ENCODE measurements at regions not wholly inside any gene's neighbourhood (a gene's known extent, or its start where the extent isn't known, plus 50 kb on each side); places are given as distances from the start of the nearest gene placed in this dataset.

DNA sequence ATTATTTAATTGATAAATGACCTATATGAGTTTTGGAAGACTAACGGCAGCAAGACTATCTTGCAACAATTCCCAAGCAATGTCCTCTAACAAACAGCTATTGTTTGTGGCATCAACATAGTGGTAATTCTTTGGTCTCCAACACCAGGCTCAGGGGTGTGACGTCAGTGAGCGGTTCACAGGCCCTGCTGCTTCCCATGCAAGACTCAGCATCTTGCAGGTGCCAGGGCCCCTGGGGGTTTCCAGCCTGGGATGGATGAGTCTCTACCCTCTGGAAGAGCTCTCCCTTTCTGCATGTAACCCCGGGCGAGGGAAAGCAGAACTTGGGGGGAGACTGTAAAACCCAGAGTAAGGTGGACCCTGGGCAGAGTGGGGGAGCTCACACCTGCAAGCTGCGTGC is 164.7 kb downstream of the ACTR3B start:
- no peak overlapping the region for H3K4me2 ChIP-seq (ENCODE audit: low read length)

DNA sequence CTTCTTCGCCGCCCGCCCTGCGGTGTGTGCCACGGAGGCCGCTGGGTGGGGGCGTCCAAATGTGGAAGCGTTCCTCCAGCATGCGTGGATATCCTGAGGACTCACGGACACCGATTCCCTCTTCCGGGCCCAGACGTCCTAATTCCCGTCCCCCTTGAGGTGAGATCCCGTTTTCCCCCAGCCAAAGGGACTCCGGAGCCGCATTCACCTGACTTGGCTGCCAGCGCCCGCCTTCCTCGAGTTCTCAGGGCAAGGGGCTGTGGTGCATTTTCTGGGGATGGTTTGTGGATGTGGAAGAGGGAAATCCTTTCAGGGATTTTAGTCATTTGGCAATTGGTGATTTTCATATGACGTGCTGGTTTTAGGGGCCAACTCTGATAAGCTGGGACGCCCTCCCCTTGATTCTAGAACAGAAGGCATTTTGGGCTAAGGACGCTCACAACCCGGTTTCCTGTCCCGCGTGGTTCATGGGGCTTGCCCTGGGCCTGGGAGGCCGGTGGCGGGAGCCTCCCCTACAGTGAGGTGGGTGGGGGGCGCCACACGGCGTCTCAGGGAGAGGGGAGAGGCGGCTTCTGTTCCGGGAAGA is 165.4 kb downstream of the ACTR3B start:
- Histone ChIP-seq H3K9me3 (ENCODE audit: low read length) (no peaks in the 10 kb centered on the region), H3K79me2 (replicated peaks; ENCODE audit: insufficient read depth, low read length) (no peaks in the 10 kb centered on the region), H3K9me2 (ENCODE audit: insufficient read depth, low read length) (no peaks in the 10 kb centered on the region), H3K4me2 (ENCODE audit: low read length) (no peak overlapping the region), H3K9ac (ENCODE audit: low read length) (no peak overlapping the region), H3K27ac (ENCODE audit: low read length) (no peak overlapping the region), H2AFZ (ENCODE audit: low read depth, low read length) (no peak overlapping the region), H3K4me3 (ENCODE audit: low read length) (peak overlapping the region; percentile 58), H3K27me3 (ENCODE audit: insufficient read depth, low read depth, low read length) (peaks cover 20% of the 10 kb centered on the region), H3F3A (ENCODE audit: insufficient read depth, low read length, poor library complexity, severe bottlenecking) (no peaks in the 10 kb centered on the region), H4K20me1 (ENCODE audit: insufficient read depth) (no peaks in the 10 kb centered on the region), H3K36me3 (ENCODE audit: insufficient read depth, low read length) (no peaks in the 10 kb centered on the region)
- no peak for TF ChIP-seq RAD21 (conservative IDR thresholded peaks at IDR 0.05)
- no peak for TF ChIP-seq MXI1 (conservative IDR thresholded peaks at IDR 0.05; ENCODE audit: poor library complexity, severe bottlenecking)
- TF ChIP-seq TAF1 (IDR thresholded peaks at IDR 0.05; ENCODE audit: low read depth), result no peak
- TF ChIP-seq EP300 (conservative IDR thresholded peaks at IDR 0.05; ENCODE audit: poor library complexity, severe bottlenecking), result no peak
- no peak for TF ChIP-seq REST (IDR thresholded peaks at IDR 0.05; ENCODE audit: borderline replicate concordance)
- TF ChIP-seq EZH2 (IDR thresholded peaks at IDR 0.05; ENCODE audit: borderline replicate concordance, insufficient read depth, low read length, poor library complexity, severe bottlenecking), result no peak

More for the DNA sequence above, 164.7 kb downstream of the ACTR3B start:
- Histone ChIP-seq H4K20me1 (ENCODE audit: insufficient read depth) (no peaks in the 10 kb centered on the region), H3K27ac (ENCODE audit: low read length) (no peak overlapping the region), H3K36me3 (ENCODE audit: insufficient read depth, low read length) (no peaks in the 10 kb centered on the region), H3K4me3 (ENCODE audit: low read length) (no peak overlapping the region), H3K9ac (ENCODE audit: low read length) (no peak overlapping the region), H3K27me3 (ENCODE audit: insufficient read depth, low read depth, low read length) (peaks cover 20% of the 10 kb centered on the region), H3F3A (ENCODE audit: insufficient read depth, low read length, poor library complexity, severe bottlenecking) (no peaks in the 10 kb centered on the region), H3K9me3 (ENCODE audit: low read length) (no peaks in the 10 kb centered on the region), H3K9me2 (ENCODE audit: insufficient read depth, low read length) (no peaks in the 10 kb centered on the region), H3K79me2 (replicated peaks; ENCODE audit: insufficient read depth, low read length) (no peaks in the 10 kb centered on the region), H2AFZ (ENCODE audit: low read depth, low read length) (no peak overlapping the region)
- no peak for TF ChIP-seq EP300 (conservative IDR thresholded peaks at IDR 0.05; ENCODE audit: poor library complexity, severe bottlenecking)
- no peak for TF ChIP-seq TAF1 (IDR thresholded peaks at IDR 0.05; ENCODE audit: low read depth)

GRCh38 chr7:152925412-152926147 is 166.0 kb downstream of the ACTR3B start:
- no peak overlapping the region for H3K9ac ChIP-seq (ENCODE audit: low read length)
- H4K20me1 ChIP-seq (ENCODE audit: insufficient read depth), result no peaks in the 10 kb centered on the region

More at GRCh38 chr7:152925412-152926147, 166.0 kb downstream of the ACTR3B start:
- H3K36me3 ChIP-seq (ENCODE audit: insufficient read depth, low read length), result no peaks in the 10 kb centered on the region
- H3K27me3 ChIP-seq (ENCODE audit: insufficient read depth, low read depth, low read length), result peaks cover 20% of the 10 kb centered on the region
- H3K9me3 ChIP-seq (ENCODE audit: low read length), result no peaks in the 10 kb centered on the region
- no peaks in the 10 kb centered on the region for H3K79me2 ChIP-seq (replicated peaks; ENCODE audit: insufficient read depth, low read length)
- H3K4me3 ChIP-seq (ENCODE audit: low read length), result peak overlapping the region; percentile 58
- no peaks in the 10 kb centered on the region for H3F3A ChIP-seq (ENCODE audit: insufficient read depth, low read length, poor library complexity, severe bottlenecking)
- H3K27ac ChIP-seq (ENCODE audit: low read length), result no peak overlapping the region
- no peaks in the 10 kb centered on the region for H3K9me2 ChIP-seq (ENCODE audit: insufficient read depth, low read length)
- H3K4me2 ChIP-seq (ENCODE audit: low read length), result no peak overlapping the region
- no peak overlapping the region for H2AFZ ChIP-seq (ENCODE audit: low read depth, low read length)
- TF ChIP-seq RAD21 (conservative IDR thresholded peaks at IDR 0.05), result no peak
- no peak for TF ChIP-seq SMC3 (conservative IDR thresholded peaks at IDR 0.05; ENCODE audit: poor library complexity)
- TF ChIP-seq CTCF (IDR thresholded peaks at IDR 0.05; ENCODE audit: poor library complexity, severe bottlenecking), result no peak
- no peak for TF ChIP-seq EP300 (conservative IDR thresholded peaks at IDR 0.05; ENCODE audit: poor library complexity, severe bottlenecking)
